Endothelial cell of umbilical vein (primary cell): ENCODE measurements at regions not wholly inside any gene's neighbourhood (a gene's known extent, or its start where the extent isn't known, plus 50 kb on each side); places are given as distances from the start of the nearest gene placed in this dataset.

Experiments
- BruUV-seq: library from RNA; stranded (reverse); fragments of 400-500 nt; replicated peaks from 2 replicates; lab custom pipeline; 2021; lab: Mats Ljungman, UMichigan
- CTCF ChIA-PET: fragments of 300-600, 350-600 bp; sonication (Branson Sonifier 250); formaldehyde crosslinking; loops from one replicate; lab custom pipeline; 2021; ENCODE audit warnings: antibody characterized with exemption, inconsistent platforms; lab: Charles Lee
- POLR2A ChIA-PET: fragments of 300-600, 350-600 bp; sonication (Branson Sonifier 250); formaldehyde crosslinking; loops from one replicate; lab custom pipeline; 2021; ENCODE audit warnings: antibody characterized with exemption, inconsistent platforms; lab: Charles Lee
- DNase-seq: peaks from one replicate; pipeline ENCODE4 v3.0.0-alpha.2; 2011; ENCODE audit warnings: low read depth, low spot score
- FAIRE-seq: peaks from 2 replicates; lab custom pipeline; 2011; peaks lifted over from hg19 to GRCh38; lab: Jason Lieb, UNC
- H2AFZ ChIP-seq: 2 replicates; pipeline ENCODE4 v1.6.0; 2012; ENCODE audit warnings: low read depth, low read length, control low read depth, inconsistent platforms
- H3K27ac ChIP-seq: 2 replicates; pipeline ENCODE4 v1.5.1; 2011; ENCODE audit warnings: low read depth, mild to moderate bottlenecking, control low read depth, low read length, moderate library complexity; ENCODE audit not compliant: insufficient read depth
- H3K27me3 ChIP-seq, 2 experiments: 2 replicates each; pipeline versions ENCODE4 v1.6.0 to v1.6.1; 2011; ENCODE audit warnings: low read length in 2 of 2, mixed read lengths in 1 of 2; ENCODE audit not compliant: control insufficient read depth in 2 of 2, insufficient read depth in 2 of 2
- H3K36me3 ChIP-seq, 2 experiments: 2 replicates in 1 of 2; 3 replicates in 1 of 2; pipeline ENCODE4 v1.5.1; 2011; ENCODE audit warnings: low read length in 2 of 2, mild to moderate bottlenecking in 1 of 2, moderate library complexity in 1 of 2; ENCODE audit not compliant: control insufficient read depth in 2 of 2, insufficient read depth in 2 of 2; ENCODE audit errors: extremely low read depth in 1 of 2
- H3K4me1 ChIP-seq: 3 replicates; pipeline ENCODE4 v1.5.1; 2011; ENCODE audit warnings: mild to moderate bottlenecking, low read length; ENCODE audit not compliant: control insufficient read depth, insufficient read depth; ENCODE audit errors: extremely low read depth
- H3K4me2 ChIP-seq: 2 replicates; pipeline ENCODE4 v1.6.1; 2011; ENCODE audit warnings: low read length, control low read depth, mixed read lengths; ENCODE audit not compliant: insufficient read depth
- H3K4me3 ChIP-seq, 3 experiments: fragments of 200-600 bp in 1 of 3; sonication (generic), shearing (Covaris generic) in 1 of 3; replicated peaks in 1 of 3; 2 replicates each; pipeline ENCODE4 v1.5.1; 2011 to 2016; ENCODE audit warnings: control low read depth in 3 of 3, low read length in 3 of 3, mild to moderate bottlenecking in 2 of 3, inconsistent platforms in 1 of 3, low read depth in 1 of 3, moderate library complexity in 1 of 3; ENCODE audit not compliant: insufficient read depth in 1 of 3
- H3K79me2 ChIP-seq: 2 replicates; pipeline ENCODE4 v1.6.0; 2012; ENCODE audit warnings: low read length, inconsistent platforms; ENCODE audit not compliant: control insufficient read depth, insufficient read depth
- H3K9ac ChIP-seq: replicated peaks from 2 replicates; pipeline ENCODE3; 2011; ENCODE audit warnings: low read length, control low read depth; ENCODE audit not compliant: insufficient read depth; ENCODE audit errors: extremely low read depth
- H3K9me1 ChIP-seq: replicated peaks from 3 replicates; pipeline ENCODE4 v1.6.0; 2011; ENCODE audit warnings: mild to moderate bottlenecking, low read length; ENCODE audit not compliant: control insufficient read depth, insufficient read depth; ENCODE audit errors: extremely low read depth
- H3K9me3 ChIP-seq: replicated peaks from 2 replicates; pipeline ENCODE4 v1.5.1; 2012; ENCODE audit warnings: low read length, inconsistent platforms; ENCODE audit not compliant: control insufficient read depth, insufficient read depth
- H4K20me1 ChIP-seq: replicated peaks from 2 replicates; pipeline ENCODE3; 2011; ENCODE audit warnings: mild to moderate bottlenecking, low read length; ENCODE audit not compliant: control insufficient read depth, insufficient read depth; ENCODE audit errors: extremely low read depth
- EZH2 ChIP-seq: IDR thresholded peaks from 2 replicates; pipeline ENCODE4 v1.6.1; 2012; ENCODE audit warnings: borderline replicate concordance, low read depth, mild to moderate bottlenecking, moderate library complexity, low read length, inconsistent platforms; ENCODE audit not compliant: severe bottlenecking
- FOS ChIP-seq: IDR thresholded peaks from 2 replicates; pipeline ENCODE4 v1.6.1; 2011; ENCODE audit warnings: mild to moderate bottlenecking, low read length, moderate library complexity, borderline replicate concordance; ENCODE audit not compliant: insufficient read depth
- GATA2 ChIP-seq: IDR thresholded peaks from 2 replicates; pipeline ENCODE4 v1.7.0; 2011; ENCODE audit warnings: low read depth, mild to moderate bottlenecking, moderate library complexity, mixed read lengths, low read length; ENCODE audit not compliant: insufficient read length, insufficient read depth
- JUN ChIP-seq: IDR thresholded peaks from 2 replicates; pipeline ENCODE4 v1.6.1; 2011; ENCODE audit warnings: borderline replicate concordance, low read depth; ENCODE audit not compliant: insufficient read length, insufficient read depth
- MYC ChIP-seq: IDR thresholded peaks from one replicate; pipeline ENCODE4 v1.6.1; 2011; ENCODE audit warnings: mild to moderate bottlenecking, low read depth, low read length
- POLR2A ChIP-seq: IDR thresholded peaks from 2 replicates; pipeline ENCODE4 v1.6.1; 2012; ENCODE audit warnings: low read depth, mild to moderate bottlenecking, control low read depth, low read length
- POLR2AphosphoS5 ChIP-seq: IDR thresholded peaks from 2 replicates; pipeline ENCODE4 v1.6.1; 2012; ENCODE audit warnings: low read depth, mild to moderate bottlenecking, control low read depth, low read length, moderate library complexity; ENCODE audit not compliant: insufficient read depth
- dilution Hi-C: fragments of 300-500 bp; cut with MboI; formaldehyde crosslinking; loops from one replicate; pipeline ENCODE4 v1.15.0; 2019; ENCODE audit warnings: low sequenced_read_pairs; ENCODE audit not compliant: extremely low pct_ligation_motif_present
- intact Hi-C: fragments of 100-400 bp; cut with micrococcal nuclease; formaldehyde crosslinking; loops from one replicate; pipeline ENCODE4 v1.10.0; 2022
- TF ChIP-seq, protein P1 (sequence below), 2 donors: IDR thresholded peaks; 1 replicate in 1 of 2; 2 replicates in 1 of 2; pipeline ENCODE4 v1.5.1; 2011; ENCODE audit warnings: low read length in 2 of 2, mild to moderate bottlenecking in 2 of 2, moderate library complexity in 2 of 2, control low read depth in 1 of 2, inconsistent platforms in 1 of 2, low read depth in 1 of 2; ENCODE audit not compliant: insufficient read depth in 1 of 2; ENCODE audit errors: extremely low read depth in 1 of 2
- TF ChIP-seq, protein P2 (sequence below): IDR thresholded peaks from 2 replicates; pipeline ENCODE4 v1.6.1; 2011; ENCODE audit not compliant: insufficient read depth, insufficient read length

DNA sequence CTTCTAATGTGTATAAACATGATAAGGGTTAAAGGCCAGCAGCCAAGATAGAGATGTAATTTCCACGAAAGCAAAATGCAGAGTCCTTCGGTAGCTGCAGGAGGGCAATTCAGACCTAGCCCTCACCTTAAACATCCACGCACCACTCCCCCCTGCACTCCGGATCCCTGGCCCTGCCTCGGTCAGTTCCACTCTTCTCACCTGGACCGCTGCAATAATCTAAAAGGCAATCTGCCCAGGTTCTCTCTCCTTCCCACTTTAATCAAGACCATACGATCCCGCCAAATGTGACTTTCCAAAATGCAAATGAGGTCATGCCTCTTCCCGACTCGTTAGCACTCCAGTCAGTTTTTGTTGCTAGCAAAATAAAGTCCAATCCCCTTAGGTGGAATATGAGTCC, 485.2 kb downstream of the EIPR1 start:
- TF ChIP-seq, protein P1, sequence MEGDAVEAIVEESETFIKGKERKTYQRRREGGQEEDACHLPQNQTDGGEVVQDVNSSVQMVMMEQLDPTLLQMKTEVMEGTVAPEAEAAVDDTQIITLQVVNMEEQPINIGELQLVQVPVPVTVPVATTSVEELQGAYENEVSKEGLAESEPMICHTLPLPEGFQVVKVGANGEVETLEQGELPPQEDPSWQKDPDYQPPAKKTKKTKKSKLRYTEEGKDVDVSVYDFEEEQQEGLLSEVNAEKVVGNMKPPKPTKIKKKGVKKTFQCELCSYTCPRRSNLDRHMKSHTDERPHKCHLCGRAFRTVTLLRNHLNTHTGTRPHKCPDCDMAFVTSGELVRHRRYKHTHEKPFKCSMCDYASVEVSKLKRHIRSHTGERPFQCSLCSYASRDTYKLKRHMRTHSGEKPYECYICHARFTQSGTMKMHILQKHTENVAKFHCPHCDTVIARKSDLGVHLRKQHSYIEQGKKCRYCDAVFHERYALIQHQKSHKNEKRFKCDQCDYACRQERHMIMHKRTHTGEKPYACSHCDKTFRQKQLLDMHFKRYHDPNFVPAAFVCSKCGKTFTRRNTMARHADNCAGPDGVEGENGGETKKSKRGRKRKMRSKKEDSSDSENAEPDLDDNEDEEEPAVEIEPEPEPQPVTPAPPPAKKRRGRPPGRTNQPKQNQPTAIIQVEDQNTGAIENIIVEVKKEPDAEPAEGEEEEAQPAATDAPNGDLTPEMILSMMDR (IDR thresholded peaks at IDR 0.05; ENCODE audit: extremely low read depth in 1 of 2, insufficient read depth in 1 of 2, low read depth in 1 of 2, low read length in 2 of 2): no peak
- no peak for TF ChIP-seq FOS
- no peak for TF ChIP-seq MYC
- TF ChIP-seq EZH2: no peak
- no TSS peak for BruUV-seq
- Histone ChIP-seq H3K36me3 (no peaks in the 10 kb centered on the region), H3K4me2 (no peak overlapping the region), H3K27ac (no peak overlapping the region), H3K9ac (no peak overlapping the region), H3K9me1 (no peaks in the 10 kb centered on the region), H3K79me2 (no peaks in the 10 kb centered on the region), H3K4me3 (no peak overlapping the region), H3K27me3 (no peaks in the 10 kb centered on the region), H2AFZ (no peak overlapping the region), H4K20me1 (no peaks in the 10 kb centered on the region), H3K9me3 (peaks cover 9% of the 10 kb centered on the region), H3K4me1 (no peaks in the 10 kb centered on the region)
- FAIRE-seq (no peak), DNase-seq (no peak)
- ChIA-PET CTCF (no interaction called here), POLR2A (no interaction called here)
- intact Hi-C loops: no loop called here
- dilution Hi-C loops: no loop called here

DNA sequence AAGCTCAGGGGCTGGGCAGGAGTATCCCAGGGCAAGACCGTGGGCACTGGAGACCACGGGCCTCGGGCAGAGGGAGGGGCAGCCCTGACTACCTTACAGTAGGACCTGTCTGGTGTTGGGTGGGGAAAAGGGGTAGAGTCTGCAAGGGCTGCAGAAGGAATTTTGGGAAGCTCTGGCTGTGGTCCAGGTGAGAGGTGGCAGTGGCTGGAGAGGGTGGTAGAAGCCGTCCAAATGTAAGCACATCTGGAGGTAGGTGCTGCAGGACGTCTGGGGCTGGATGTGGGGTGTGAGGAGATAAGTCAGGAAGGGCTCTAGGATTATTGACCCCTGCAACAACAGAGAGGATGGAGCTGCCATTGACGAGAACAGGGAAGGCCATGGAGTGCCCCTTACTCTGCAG, 486.7 kb downstream of the EIPR1 start:
- Histone ChIP-seq H3K9ac (no peak overlapping the region), H3K4me3 (no peak overlapping the region), H3K4me2 (no peak overlapping the region), H3K9me3 (peaks cover 9% of the 10 kb centered on the region), H3K27me3 (no peaks in the 10 kb centered on the region), H3K9me1 (no peaks in the 10 kb centered on the region), H4K20me1 (no peaks in the 10 kb centered on the region), H2AFZ (no peak overlapping the region), H3K79me2 (no peaks in the 10 kb centered on the region), H3K27ac (no peak overlapping the region), H3K36me3 (no peaks in the 10 kb centered on the region), H3K4me1 (no peaks in the 10 kb centered on the region)
- no peak for TF ChIP-seq GATA2
- TF ChIP-seq EZH2: no peak
- no peak for TF ChIP-seq POLR2A
- TF ChIP-seq, protein P1 (IDR thresholded peaks at IDR 0.05; ENCODE audit: extremely low read depth in 1 of 2, insufficient read depth in 1 of 2, low read depth in 1 of 2, low read length in 2 of 2): no peak
- TF ChIP-seq FOS: no peak
- TF ChIP-seq, protein P2, sequence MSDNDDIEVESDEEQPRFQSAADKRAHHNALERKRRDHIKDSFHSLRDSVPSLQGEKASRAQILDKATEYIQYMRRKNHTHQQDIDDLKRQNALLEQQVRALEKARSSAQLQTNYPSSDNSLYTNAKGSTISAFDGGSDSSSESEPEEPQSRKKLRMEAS: no peak
- TF ChIP-seq POLR2AphosphoS5: no peak
- no peak for TF ChIP-seq MYC
- no peak for TF ChIP-seq JUN
- dilution Hi-C loops (no loop called here), intact Hi-C loops (no loop called here)
- DNase-seq: no peak
- ChIA-PET POLR2A (no interaction called here), CTCF (no interaction called here)
- BruUV-seq: no TSS peak
- no peak for FAIRE-seq
